GM19467 (cell line): ENCODE measurements at regions not wholly inside any gene's neighbourhood (a gene's known extent, or its start where the extent isn't known, plus 50 kb on each side); places are given as distances from the start of the nearest gene placed in this dataset.

Source experiments
- ATAC-seq: cut with Tn5 transposase; IDR thresholded peaks from one replicate; pipeline ENCODE4 v1.9.1; 2021; ENCODE audit warnings: mild to moderate bottlenecking, moderate library complexity; ENCODE audit not compliant: unreplicated experiment

DNA sequence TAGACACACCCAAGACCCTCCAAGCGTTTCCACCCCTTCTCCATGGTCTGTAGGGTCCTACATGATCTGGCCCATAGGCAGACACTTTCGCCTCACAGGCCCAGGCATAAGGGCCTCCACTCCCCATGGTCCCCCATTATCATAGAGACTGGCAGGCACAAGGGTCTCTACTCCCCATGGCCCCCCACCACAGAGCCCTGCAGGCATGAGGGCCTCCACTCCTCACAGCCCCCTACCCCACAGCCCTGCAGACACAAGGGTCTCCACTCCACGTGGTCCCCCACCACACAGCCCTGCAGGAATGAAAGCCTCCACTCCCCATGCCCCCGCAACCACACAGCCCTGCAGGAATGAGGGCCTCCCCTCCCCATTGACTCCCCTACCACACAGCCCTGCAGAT lies 159.7 kb upstream of the AGAP1 start:
- no peak for ATAC-seq

DNA sequence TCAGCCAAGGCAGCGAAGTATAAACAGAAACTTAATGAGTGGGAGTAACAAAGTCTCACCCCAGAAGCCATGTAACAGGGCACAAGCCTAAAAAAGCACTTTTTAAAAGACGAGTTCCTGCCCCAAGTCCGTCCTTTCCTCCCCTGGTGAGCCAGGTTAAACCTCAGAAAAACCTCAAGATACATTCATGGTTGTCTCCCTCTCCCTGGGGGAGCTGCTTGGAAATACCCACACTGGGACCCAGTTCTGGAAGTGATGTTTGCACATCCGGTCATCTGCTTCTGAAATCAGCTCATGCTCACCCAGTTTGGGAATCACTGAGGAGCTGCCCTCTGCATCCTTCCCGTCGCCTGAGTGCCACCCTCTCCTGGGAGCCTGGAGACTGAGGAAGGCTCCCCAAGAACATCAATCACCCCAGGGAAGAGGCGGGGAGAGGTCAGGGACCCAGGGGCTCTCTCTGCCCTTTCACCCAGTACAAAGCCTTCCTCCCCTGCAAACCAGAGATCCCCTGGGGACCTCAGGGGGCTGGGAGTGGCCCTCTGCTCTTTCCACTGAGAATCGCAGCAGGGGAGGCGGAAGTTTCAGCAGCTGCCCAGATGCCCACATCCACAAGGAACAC lies 150.6 kb upstream of the AGAP1 start:
- ATAC-seq: no peak

DNA sequence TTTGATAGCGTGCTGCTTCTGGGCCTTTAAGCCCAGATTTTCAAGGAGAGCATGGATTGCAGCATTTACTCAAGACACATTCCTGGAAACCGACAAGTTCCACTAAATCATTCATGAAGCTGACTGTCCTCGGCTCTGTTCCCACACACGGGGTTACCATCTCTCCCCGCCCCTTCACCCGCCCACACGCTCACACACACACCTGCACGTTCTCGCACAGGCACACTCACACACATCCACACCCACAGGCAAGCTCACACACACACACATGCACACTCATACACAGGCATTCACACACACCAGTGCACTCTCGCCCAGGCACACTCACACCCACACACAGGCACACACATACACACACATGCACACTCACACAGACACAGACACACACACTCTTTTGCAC lies 150.0 kb upstream of the AGAP1 start:
- ATAC-seq: no peak

DNA sequence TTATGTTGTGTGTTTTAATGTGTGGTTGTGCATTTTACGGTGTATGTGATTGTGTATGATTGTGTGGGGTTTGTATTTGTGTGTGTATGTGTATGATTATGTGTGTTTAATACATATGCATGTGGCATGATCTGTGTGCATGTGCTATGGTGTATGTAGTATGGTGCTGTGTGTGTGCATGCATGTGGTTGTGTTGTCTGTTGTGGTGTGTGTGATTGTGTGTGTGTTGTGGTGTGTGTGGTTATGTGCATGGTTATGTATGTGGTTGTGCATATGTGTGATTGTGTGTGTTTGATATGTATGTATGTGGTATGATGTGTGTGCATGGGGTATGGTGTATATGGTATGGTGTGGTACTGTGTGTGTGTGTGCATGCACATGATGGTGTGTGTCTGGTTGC lies 148.1 kb upstream of the AGAP1 start:
- ATAC-seq: no peak

DNA sequence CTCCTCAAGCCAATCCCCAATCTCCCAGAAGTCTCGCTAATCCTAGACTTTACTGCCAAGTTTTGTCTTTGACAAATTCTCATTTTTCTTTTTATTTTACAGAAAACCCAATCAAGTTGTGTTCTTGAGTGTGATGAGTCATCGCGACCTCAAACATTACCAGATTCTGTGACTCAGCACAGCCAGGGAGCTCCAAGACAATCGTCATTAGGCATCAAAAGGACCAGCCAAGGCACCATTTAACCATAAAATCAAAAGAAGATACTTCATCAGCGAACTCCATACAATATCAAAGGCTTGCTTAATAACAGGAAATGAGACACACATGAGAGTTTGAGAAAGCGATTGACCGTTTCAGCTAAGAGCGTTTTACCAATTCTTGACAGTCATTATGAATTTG lies 146.2 kb upstream of the AGAP1 start:
- ATAC-seq: no peak

DNA sequence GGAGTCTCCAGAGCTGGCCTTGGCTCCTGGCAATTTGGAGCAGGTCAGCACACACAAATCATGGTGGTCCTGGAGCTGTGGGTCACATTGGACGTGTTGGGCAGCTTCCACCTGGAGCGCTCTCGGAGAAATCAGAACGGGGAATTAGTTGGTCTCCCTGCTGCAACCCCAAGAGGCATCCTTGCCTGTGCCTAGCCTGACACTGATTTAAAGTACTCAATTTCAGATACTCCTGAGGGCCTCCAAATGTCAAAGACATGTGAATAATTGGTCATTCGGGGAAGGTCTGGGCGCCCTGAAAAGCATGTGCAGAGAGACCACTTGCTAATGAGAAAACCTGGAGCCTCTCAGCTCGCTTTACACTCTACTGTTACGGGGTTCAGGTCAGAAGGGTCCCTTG lies 145.5 kb upstream of the AGAP1 start:
- no peak for ATAC-seq

DNA sequence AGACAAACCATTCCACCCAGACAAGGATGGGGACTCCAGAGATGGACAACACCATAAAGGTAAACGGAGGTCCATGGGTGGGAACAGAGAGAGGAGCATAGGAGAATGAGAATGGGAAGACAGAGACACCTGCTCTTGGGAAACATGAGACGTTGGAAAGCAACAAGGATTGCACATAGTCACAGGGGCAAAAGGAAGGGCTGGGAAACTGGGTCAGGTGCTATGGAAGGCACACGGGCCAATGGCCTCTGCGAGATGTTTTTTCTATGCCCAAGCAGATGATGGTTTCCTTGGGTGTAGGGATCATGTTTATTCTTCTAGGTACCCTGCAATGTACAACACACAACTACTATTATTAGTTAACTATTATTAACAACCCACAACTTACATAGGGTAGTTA lies 143.6 kb upstream of the AGAP1 start:
- no peak for ATAC-seq

DNA sequence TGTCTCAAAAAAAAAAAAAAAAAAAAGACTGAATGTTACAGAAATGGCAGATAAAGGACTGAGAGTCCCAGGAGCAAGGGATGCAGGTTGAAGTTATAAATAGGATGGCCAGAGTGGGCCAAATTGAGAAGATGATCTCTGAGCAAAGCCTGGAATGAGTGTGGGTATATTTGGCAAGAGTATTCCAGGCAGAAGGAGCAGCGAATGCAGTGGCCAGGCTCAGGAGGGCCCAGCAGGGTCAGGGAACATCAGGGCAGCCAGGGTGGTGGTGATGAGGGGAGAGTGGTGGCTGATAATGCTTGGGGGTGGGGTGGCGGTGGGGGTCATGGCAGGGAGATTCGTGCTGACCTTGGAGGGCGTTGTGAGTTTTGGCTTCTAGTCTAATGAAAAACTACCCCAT lies 141.3 kb upstream of the AGAP1 start:
- no peak for ATAC-seq

DNA sequence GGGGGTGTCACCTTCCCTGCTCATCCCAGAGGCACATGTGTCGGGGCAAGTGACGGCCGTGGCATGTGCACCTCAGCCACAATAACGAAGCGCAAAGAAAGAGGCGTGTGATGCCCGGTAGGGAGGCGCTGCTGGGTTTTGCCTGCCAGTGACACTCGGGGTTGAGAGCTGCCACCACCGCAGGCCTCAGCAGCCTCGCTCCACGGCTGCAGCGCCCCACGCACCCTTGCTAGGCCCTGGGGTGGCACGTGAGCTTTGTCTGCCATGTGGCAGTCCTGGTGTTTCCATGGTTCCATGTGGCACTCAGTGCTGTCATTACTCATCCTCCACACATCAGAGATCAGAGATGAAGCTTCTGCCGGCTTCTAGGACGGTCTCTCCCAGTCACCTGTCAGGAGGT lies 136.0 kb upstream of the AGAP1 start:
- ATAC-seq: no peak

DNA sequence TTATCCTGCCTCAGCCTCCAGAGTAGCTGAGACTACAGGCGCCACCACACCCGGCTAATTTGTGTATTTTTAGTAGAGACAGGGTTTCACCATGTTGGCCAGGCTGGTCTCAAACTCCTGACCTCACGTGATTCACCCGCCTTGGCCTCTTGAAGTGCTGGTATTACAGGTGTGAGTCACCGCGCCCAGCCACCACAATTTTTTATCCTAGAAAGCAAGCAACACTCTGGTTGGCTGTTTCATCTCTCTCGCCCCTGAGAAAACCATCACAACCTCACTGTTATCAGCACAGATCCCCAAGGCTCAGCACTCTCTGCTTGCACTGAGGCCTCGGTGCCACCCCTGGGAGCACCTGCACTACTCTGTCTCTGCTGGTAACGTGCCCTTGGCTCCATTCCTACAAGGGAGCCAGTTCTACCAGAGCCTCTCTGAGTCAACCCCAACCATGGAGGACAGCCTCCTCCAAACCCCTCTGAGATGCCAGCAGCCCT lies 134.8 kb upstream of the AGAP1 start:
- no peak for ATAC-seq

DNA sequence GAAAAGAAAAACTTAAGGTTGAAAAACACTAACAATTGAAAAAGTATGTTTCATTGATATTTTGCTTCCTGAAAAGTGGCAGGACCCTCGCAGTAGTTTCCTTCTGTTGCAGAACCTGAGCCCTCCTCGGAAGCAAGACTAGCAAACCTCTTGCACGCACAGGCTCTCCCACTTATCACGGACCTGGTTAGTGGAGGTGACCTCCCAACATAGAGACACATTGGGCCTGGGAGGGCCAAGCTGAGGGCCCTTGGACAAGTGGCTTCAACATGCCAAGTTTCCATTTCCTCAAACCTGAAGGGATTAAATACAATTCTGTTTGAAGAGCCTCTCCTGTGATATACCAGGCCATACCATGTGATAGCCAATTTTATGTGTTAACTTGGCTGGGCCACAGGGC lies 133.4 kb upstream of the AGAP1 start:
- ATAC-seq: no peak

DNA sequence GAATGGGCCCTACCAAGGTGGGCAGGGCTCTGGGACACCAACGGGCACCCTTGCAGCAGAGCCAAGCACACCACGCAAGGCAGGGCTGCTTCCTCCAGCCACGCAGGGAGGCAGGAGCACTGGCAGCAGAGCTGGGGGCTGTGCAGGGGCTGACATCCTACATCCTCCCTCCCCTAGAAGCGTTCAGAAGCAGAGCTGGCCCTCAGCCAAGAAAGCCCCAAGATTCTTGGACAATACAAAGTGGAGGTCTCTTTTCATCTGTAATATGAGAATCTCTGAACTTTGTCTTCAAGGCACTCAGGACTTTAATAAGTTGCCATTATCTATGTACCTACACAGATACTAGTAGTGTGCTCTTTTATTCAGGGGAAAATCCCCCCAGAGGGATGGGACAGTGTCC lies 128.1 kb upstream of the AGAP1 start:
- ATAC-seq: no peak

DNA sequence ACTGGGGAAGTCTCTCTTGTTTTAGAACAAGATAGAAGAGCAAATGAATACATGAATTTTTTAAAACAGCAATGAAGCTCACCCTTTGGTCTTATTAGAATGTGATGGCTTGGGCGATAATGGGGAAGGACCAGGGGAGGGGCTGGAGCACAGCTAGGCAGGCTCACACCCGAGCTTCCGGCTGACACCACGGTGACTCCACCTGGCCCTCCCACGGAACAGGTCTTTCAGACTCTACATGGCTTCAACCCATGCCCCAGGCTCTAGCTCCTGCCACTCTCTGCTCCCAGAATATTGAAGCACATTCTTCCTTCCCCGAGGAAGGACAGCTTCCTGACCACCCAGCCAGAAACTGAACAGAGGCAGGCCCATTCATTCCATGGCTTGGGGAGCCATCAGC lies 127.5 kb upstream of the AGAP1 start:
- no peak for ATAC-seq

DNA sequence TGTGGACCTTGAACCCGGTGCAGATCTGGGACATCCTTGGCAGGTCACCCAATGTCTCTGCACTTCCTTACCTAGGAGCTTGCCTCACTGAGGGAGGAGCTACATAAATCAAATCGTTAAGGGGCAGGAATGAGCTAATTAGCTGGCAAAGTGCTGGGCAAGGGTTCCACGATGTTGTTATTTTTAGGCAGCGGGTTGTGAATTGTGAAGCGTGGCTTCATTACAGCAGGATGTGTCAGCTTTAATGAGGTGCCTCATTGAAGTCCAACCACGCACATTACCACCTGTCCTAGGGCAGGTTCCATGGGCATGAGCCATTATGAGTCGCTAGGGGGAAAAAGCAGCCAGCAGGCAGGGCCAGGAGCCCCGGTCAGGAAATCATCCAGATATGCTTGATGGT lies 127.0 kb upstream of the AGAP1 start:
- no peak for ATAC-seq

DNA sequence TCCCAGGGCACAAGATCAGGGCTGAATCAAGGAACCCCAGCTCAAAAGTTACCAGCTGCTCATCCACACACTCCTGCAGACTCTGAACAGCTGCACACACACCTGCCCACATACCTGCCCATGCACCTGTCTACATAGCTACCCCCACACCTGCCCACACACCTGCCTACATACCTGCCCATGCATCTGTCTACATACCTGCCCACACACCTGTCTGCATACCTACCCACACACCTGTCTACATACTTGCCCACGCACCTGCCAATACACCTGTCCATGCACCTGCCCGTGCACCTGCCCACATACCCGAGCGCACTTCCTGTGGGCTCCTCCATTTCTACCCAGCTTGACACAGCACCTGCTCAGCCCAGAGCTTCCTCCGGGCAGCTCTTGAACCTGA lies 122.8 kb upstream of the AGAP1 start:
- ATAC-seq: no peak

DNA sequence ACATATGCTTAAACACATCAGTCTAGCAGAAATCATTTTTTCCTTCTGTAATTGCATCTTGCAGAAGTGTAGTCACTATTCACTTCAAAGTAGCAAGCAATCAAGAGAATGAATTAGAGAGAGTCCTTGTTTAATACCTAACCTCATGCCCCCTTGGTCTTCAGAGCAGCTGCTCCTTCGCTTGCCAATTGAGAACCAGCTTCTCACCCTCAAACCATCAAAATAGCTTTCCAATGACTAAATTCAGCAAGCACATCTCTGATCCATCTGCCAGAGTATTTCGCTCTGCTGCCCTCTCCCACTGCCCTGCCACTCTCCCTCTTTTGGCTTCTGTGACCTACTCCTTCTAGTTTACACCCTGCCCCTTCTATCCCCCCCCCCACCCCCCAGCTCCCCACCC lies 120.7 kb upstream of the AGAP1 start:
- no peak for ATAC-seq

DNA sequence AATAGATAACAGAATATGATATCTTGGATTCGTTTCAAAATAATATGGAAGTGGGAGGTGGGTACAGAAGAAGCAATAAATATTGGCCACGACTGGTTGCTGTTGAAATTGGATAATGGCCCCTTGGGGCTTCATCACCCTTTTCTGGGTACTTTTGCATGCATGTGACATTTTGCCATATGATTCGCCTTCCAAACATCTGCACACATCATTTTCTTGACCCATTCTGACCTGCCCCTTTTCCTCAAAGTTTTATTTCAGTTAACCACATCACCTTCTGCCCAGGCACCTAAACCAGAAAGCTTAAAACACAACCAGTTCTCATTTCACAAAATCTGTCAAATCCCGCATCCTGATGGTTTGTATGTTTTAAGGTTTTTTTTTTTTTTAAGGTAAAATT lies 116.7 kb upstream of the AGAP1 start:
- no peak for ATAC-seq

DNA sequence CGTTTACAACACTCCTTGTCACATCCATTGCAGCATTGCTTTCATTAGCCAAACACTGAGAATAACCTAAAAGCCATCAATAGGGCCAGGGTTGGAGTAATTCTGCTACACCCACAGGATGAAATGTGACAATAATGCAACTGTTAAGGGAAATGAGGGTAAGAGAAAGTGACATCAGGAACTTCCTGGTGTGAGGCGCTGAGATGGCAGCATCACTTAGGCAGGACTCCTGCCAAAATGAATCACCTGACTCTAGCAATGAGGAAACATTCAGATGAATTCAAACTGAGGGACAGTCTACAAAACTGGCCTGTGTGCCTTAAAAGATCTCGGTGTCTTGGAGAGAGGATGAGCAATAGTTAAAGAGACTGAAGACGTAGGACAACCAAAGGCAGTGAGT lies 115.6 kb upstream of the AGAP1 start:
- no peak for ATAC-seq

DNA sequence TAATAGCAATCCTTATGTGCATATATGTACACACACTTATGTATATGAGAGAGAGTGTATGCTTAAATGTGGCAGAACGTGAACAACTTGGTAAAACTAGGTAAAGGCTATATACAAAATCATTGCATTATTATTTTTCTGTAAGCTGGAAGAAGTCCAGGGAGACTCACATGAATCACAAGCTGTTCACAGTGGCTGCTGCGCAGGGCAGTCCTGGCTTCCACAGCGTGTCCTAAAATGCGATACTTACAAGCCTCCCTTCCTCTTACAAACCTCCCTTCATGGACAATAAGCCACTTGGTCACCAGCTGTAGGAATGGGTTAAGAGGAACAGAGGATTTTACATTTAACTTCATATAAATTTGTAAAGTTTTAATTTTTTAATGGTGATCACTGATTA lies 114.9 kb upstream of the AGAP1 start:
- no peak for ATAC-seq

DNA sequence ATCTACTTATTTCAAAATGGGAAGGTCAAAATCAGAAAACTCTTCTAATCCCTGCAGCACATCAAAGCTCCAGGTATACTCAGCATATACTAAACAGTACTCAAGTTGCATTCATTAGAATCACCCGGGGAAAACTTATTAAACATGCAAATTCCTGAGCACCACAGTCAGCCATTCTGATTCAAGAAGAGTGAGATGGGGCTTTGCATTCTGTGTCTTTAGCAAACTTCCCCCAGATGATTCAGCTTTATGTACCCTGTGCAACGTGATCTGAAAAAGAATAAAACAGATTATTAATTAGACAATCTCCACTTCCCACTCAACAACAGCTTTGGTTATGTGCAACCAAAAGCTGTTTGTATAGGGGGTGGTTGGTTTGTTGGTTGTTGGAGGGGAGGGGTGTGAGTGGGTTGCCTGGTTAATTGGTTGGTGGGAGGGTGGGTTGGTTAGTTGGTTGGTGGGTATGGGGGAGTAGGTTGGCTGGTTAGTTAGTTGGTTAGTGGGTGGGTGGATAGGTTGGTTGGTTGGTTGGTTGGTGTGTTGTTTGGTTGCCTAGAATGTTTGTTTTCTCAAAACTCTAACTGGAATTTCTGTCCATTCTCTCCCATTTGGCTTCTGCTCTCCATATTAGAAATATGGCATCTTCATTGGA lies 112.5 kb upstream of the AGAP1 start:
- ATAC-seq: no peak

DNA sequence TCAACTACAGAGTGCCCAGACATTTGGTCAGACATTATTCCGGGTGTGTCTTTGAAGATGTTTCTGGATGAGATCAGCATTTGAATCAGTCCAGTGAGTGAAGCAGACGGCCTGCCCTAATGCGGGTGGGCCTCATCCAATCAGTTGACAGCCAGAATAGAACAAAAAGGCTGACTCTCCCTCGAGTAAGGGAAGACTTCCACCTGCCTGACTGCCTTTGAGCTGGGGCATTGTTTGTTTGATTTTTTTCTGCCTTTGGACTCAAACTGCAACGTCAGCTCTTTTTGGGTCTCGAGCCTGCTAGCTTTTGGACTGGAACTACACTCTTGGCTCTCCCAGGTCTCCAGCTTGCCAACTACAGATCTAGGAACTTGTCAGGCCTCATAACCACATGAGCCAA lies 111.7 kb upstream of the AGAP1 start:
- no peak for ATAC-seq

DNA sequence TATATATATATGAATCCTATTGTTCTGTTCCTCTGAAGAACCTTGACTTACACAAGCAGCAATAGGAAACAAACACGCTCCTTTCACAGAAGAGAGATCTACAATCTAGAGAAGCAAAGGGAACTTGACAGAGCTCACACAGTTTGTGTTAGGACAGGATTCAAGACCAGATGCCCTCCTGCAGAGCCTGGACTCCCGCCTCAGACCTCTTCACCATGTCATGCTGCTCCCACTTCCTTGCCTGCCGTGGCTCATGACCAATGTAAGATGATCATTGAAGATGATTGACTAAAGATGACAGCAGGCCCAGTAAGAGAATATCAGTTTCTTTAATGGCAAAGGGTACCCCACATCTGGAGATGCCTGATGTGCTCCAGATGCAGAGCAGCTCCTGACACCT lies 111.2 kb upstream of the AGAP1 start:
- ATAC-seq: no peak

DNA sequence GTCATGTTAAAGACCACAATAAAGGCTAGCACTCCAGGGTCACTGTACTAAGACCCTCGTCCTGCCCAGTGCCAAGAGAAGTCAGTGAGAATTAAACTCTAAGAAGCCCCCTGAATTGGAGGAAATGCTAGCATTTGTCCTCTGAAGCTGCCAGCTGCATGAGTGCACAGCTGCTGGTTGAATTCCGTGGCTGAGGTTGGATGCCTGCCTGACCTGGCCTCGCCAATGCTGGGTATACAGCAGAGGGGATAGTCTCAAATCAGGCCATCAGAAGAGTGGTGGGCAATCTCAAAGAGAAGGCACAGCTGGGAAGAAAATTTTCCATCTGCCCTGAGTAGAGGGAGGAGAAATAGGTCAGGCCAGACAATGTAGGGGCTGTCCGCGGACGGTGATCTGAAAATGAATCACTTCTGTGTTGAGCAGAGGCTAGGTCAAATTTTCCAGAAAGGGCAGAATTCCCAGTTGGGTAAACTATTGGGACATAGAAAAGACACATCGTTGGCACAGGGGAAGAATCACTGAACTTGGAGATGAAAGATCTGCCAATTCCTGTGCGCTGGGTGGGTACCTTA lies 110.5 kb upstream of the AGAP1 start:
- ATAC-seq: no peak
